ENCODE measurements at regions not wholly inside any gene's neighbourhood (a gene's known extent, or its start where the extent isn't known, plus 50 kb on each side); places are given as distances from the start of the nearest gene placed in this dataset.

DNA sequence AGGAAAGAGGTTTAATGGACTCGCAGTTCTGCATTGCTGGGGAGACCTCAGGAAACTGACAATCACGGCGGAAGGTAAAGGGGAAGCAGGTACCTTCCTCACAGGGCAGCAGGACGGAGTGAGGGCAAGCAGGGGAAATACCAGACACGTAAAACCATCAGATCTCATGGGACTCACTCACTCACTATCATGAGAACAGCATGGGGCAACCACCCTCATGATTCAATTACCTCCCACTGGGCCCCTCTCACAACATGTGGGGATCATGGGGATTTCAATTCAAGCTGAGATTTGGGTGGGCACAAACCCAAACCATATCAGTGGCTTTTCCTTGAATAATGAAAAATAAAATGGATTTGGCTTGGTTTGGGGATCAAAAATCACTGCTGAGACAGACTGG, 380.5 kb downstream of the VRK1 start:
- no peak overlapping the region for H3K27ac ChIP-seq
- TF ChIP-seq ZFX (IDR thresholded peaks at IDR 0.05): no peak
- TF ChIP-seq, protein P1, sequence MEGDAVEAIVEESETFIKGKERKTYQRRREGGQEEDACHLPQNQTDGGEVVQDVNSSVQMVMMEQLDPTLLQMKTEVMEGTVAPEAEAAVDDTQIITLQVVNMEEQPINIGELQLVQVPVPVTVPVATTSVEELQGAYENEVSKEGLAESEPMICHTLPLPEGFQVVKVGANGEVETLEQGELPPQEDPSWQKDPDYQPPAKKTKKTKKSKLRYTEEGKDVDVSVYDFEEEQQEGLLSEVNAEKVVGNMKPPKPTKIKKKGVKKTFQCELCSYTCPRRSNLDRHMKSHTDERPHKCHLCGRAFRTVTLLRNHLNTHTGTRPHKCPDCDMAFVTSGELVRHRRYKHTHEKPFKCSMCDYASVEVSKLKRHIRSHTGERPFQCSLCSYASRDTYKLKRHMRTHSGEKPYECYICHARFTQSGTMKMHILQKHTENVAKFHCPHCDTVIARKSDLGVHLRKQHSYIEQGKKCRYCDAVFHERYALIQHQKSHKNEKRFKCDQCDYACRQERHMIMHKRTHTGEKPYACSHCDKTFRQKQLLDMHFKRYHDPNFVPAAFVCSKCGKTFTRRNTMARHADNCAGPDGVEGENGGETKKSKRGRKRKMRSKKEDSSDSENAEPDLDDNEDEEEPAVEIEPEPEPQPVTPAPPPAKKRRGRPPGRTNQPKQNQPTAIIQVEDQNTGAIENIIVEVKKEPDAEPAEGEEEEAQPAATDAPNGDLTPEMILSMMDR (conservative IDR thresholded peaks at IDR 0.05): no peak

DNA sequence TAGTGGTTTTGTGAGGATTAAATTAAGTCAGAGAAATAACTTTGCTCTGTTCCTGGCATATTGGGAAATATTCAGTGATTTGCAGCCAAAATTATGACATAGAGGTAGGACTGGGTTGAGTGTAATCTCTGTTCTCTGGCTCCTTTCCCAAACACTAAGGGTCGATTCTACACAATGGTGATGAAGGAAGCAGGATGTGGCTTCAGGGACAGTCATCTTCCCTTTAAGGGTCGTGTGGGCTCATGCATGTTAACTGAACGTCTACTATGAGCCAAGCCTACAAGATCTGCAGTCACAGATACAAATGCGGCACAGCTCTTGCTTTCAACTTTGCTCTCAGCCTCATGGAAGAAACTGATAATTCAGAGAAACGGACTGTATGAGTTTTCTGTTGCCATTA, 381.6 kb downstream of the VRK1 start:
- TF ChIP-seq ZFX (IDR thresholded peaks at IDR 0.05): no peak
- TF ChIP-seq, protein P1 (conservative IDR thresholded peaks at IDR 0.05): no peak
- H3K27ac ChIP-seq: no peak overlapping the region

DNA sequence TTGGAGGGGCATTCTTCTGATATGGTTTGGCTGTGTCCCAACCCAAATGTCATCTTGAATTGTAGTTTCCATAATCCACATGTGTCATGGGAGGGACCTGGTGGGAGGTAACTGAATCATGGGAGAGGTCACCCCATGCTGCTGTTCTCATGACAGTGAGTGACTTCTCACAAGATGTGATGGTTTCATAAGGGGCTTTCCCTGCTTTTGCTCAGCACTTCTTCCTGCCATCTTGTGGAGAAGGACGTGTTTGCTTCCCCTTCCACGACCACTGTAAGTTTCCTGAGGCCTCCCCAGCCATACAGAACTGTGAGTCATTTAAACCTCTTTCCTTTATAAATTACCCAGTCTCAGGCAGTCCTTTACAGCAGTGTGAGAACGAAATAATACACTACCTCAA, 382.4 kb downstream of the VRK1 start:
- TF ChIP-seq, protein P1 (conservative IDR thresholded peaks at IDR 0.05): no peak
- TF ChIP-seq ZFX (IDR thresholded peaks at IDR 0.05): no peak
- no peak overlapping the region for H3K27ac ChIP-seq

DNA sequence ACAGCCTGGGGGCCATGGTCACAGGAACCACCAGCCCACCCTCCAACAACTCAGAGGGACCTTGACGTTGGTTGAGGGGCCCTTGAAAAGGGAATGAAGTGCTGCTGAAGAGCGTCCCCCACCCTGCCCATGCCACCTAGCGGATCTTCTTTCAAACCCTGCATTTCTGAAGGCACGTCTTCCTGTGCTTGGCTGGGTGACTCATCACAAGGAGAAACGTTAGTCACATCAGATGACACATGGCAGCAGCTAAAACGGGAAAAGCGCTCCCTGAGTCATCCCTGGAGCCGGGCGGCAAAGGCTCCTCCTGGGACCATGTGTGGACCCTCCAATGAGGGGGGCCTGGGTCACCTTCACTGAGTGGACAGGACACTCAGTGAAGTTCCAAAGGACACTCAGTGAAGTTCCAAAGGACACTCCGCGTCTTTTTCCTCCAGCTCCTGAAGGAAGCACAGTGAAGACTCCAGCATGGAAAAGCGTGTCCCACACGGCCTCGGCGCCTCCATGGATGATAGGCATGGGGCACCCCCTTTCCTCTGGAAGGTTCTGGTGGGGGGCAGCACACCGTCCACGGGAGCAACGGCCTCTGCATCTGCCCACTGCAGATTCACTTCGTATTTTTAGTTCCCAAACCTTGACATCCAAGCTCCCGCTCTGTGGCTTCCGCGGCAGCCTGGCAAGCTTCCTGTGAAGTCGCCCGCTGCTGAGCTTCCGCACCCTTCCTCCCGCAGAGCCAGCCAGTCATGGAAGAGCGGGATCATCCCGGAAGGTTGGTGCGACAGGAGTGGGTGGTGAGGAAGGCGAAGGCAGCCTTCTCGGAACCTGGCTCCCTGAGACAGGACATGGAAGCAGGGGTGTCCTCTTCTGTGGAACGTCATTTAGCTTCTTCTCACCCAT, 383.4 kb downstream of the VRK1 start:
- H3K27ac ChIP-seq: no peak overlapping the region
- no peak for TF ChIP-seq ZFX (IDR thresholded peaks at IDR 0.05)
- TF ChIP-seq, protein P1 (conservative IDR thresholded peaks at IDR 0.05): no peak

GRCh38 chr14:97185186-97185585, 388.0 kb downstream of the VRK1 start:
- TF ChIP-seq, protein P1 (conservative IDR thresholded peaks at IDR 0.05): peak; percentile 50
- no peak for TF ChIP-seq ZFX (IDR thresholded peaks at IDR 0.05)
- no peak overlapping the region for H3K27ac ChIP-seq

GRCh38 chr14:97187916-97188315, 390.7 kb downstream of the VRK1 start:
- TF ChIP-seq ZFX (IDR thresholded peaks at IDR 0.05): no peak
- TF ChIP-seq, protein P1 (conservative IDR thresholded peaks at IDR 0.05): no peak
- H3K27ac ChIP-seq: no peak overlapping the region

GRCh38 chr14:97196336-97196735, 399.2 kb downstream of the VRK1 start:
- TF ChIP-seq, protein P1 (conservative IDR thresholded peaks at IDR 0.05): no peak
- TF ChIP-seq ZFX (IDR thresholded peaks at IDR 0.05): no peak
- H3K27ac ChIP-seq: no peak overlapping the region
